ENCODE measurements at regions not wholly inside any gene's neighbourhood (a gene's known extent, or its start where the extent isn't known, plus 50 kb on each side); places are given as distances from the start of the nearest gene placed in this dataset.

- TF ChIP-seq CTCF (conservative IDR thresholded peaks at IDR 0.05; ENCODE audit: low read depth, low read length) = no peak
- no peak for TF ChIP-seq POLR2A (IDR thresholded peaks at IDR 0.05; ENCODE audit: low read depth, low read length)
- TF ChIP-seq MXI1 (IDR thresholded peaks at IDR 0.05; ENCODE audit: borderline replicate concordance, low read depth, low read length) = no peak
- no peak for TF ChIP-seq CEBPB (IDR thresholded peaks at IDR 0.05; ENCODE audit: low read depth, low read length)
- no peak for TF ChIP-seq MAFK (IDR thresholded peaks at IDR 0.05; ENCODE audit: low read depth, low read length)
- no peak for TF ChIP-seq USF2 (IDR thresholded peaks at IDR 0.05; ENCODE audit: low read depth, low read length)
- no peak for TF ChIP-seq MAZ (IDR thresholded peaks at IDR 0.05; ENCODE audit: borderline replicate concordance, low read depth, low read length)
- TF ChIP-seq RFX5 (IDR thresholded peaks at IDR 0.05; ENCODE audit: low read depth, low read length) = no peak
- TF ChIP-seq RAD21 (IDR thresholded peaks at IDR 0.05; ENCODE audit: low read length) = no peak
- TF ChIP-seq BHLHE40 (IDR thresholded peaks at IDR 0.05; ENCODE audit: low read depth, low read length) = no peak
- TF ChIP-seq ELK1 (IDR thresholded peaks at IDR 0.05; ENCODE audit: borderline replicate concordance, low read depth, low read length) = no peak
Observed at GRCh38 chr11:69370984-69371709, 77.2 kb downstream of the MYEOV start.

Measured in IMR-90 (cell line).